Natural killer cell (primary cell): ENCODE measurements at regions not wholly inside any gene's neighbourhood (a gene's known extent, or its start where the extent isn't known, plus 50 kb on each side); places are given as distances from the start of the nearest gene placed in this dataset.
A peak's percentile ranks its signal among the peaks of the same experiment; 100 is the strongest.

Experiments used
- ATAC-seq, 3 donors: fragments of 150-1000 bp in 2 of 3; fragments of 200-7000 bp in 1 of 3; cut with Tn5 transposase; 1 replicate in 1 of 3; 2 replicates in 2 of 3; pipeline ENCODE4 v1.10.0; 2021; ENCODE audit warnings: mild to moderate bottlenecking in 2 of 3, moderate library complexity in 2 of 3
- DNase-seq, 2 donors: peaks; one replicate each; pipeline versions ENCODE4 v3.0.0 to v3.0.0-alpha.2; 2013 to 2021; ENCODE audit warnings: mixed read lengths in 1 of 2
- H3K27ac ChIP-seq: one replicate; pipeline ENCODE4 v1.5.1; 2013; ENCODE audit warnings: mild to moderate bottlenecking, low read length
- H3K27me3 ChIP-seq: one replicate; pipeline ENCODE4 v1.6.1; 2013; ENCODE audit warnings: low read length; ENCODE audit not compliant: control insufficient read depth, insufficient read depth
- H3K36me3 ChIP-seq: one replicate; pipeline ENCODE4 v1.6.1; 2013; ENCODE audit warnings: low read length; ENCODE audit not compliant: control insufficient read depth, insufficient read depth
- H3K4me1 ChIP-seq: one replicate; pipeline ENCODE4 v1.6.1; 2013; ENCODE audit warnings: low read length; ENCODE audit not compliant: control insufficient read depth, insufficient read depth
- H3K4me3 ChIP-seq: one replicate; pipeline ENCODE4 v1.5.1; 2013; ENCODE audit warnings: low read length
- H3K9me3 ChIP-seq: one replicate; pipeline ENCODE4 v1.6.1; 2013; ENCODE audit warnings: low read length; ENCODE audit not compliant: control insufficient read depth, insufficient read depth
- H3K27ac Mint-ChIP-seq, 2 donors: one replicate each; pipeline ENCODE4 v1.8.0; 2022; ENCODE audit warnings: mild to moderate bottlenecking in 2 of 2, mixed read lengths in 2 of 2, moderate library complexity in 1 of 2
- H3K27me3 Mint-ChIP-seq, 2 donors: one replicate each; pipeline ENCODE4 v1.8.0; 2022; ENCODE audit warnings: low read depth in 2 of 2, mixed read lengths in 2 of 2
- H3K36me3 Mint-ChIP-seq: one replicate; pipeline ENCODE4 v1.8.0; 2022; ENCODE audit warnings: mixed read lengths
- H3K4me1 Mint-ChIP-seq, 2 donors: one replicate each; pipeline ENCODE4 v1.8.0; 2022; ENCODE audit warnings: mixed read lengths in 2 of 2
- H3K4me3 Mint-ChIP-seq: one replicate; pipeline ENCODE4 v1.8.0; 2022; ENCODE audit warnings: mild to moderate bottlenecking, moderate library complexity, mixed read lengths
- H3K9me3 Mint-ChIP-seq, 2 donors: one replicate each; pipeline ENCODE4 v1.8.0; 2022; ENCODE audit warnings: mixed read lengths in 2 of 2
- WGBS: methylation state at CpG from one replicate; pipeline ENCODE4 v1.1.7; 2013; ENCODE audit warnings: missing lambda C conversion rate; ENCODE audit not compliant: insufficient coverage; 5-methylcytosine and 5-hydroxymethylcytosine counted together
- intact Hi-C: fragments of 100-400 bp; cut with micrococcal nuclease; formaldehyde crosslinking; loops from one replicate; pipeline ENCODE4 v1.14.2; 2022
- TF ChIP-seq, protein P1 (sequence below): fragments of 200-600 bp; IDR thresholded peaks from one replicate; pipeline ENCODE4 v1.8.0; 2022; ENCODE audit warnings: antibody characterized with exemption

DNA sequence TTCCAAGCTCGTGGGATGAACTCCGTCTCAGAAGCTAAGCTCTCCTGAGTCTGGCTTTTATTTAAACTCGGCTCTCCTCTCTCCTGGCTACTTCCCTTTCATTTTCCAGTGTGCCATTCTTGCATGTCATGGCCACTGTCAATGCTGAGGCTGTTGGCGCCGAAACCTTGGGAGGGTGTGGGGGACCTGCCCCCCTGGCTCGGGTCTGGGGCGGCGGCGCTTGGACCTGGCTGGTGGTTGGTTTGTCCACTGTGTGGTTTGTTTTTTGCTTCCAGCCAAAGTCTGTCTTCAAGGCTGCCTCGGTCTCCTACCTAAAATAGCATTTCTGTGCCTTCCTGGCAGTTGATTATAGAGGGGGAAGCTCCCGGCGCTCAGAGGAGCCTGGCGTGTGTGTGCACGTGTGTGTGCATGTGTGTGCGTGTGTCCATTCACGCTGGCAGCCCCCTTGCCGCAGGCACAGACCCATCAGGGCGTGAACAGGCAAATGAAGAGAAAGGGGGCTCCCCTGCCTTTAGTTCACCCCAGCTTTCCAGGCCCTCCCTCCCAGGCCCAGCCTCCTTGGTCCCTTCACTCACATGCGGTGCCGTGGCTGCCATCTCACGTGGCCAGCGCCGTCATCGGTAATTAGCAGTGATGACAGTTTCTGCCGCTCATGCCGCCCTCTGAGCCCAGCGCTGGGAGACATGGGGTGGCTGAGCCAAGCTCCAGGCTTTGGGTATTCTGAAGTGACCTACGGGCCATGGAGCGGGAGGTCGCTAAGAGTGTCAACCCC lies 179.9 kb downstream of the SEC14L1 start:
- no peak for ATAC-seq
- H3K9me3 ChIP-seq: no peaks in the 10 kb centered on the region
- Mint-ChIP-seq H3K4me1 (peaks cover 27 to 39% of the 10 kb centered on the region in 2 donors), H3K27ac (no peak overlapping the region), H3K9me3 (peaks cover 0 to 2% of the 10 kb centered on the region in 2 donors), H3K36me3 (no peaks in the 10 kb centered on the region), H3K27me3 (no peaks in the 10 kb centered on the region), H3K4me3 (no peak overlapping the region)
- peaks cover 66% of the 10 kb centered on the region for H3K4me1 ChIP-seq
- H3K27me3 ChIP-seq: no peaks in the 10 kb centered on the region
- 72% methylated on average over 30 of the region's 30 CpGs for WGBS
- no peak for DNase-seq
- no peaks in the 10 kb centered on the region for H3K36me3 ChIP-seq
- H3K27ac ChIP-seq: no peak overlapping the region
- H3K4me3 ChIP-seq: no peak overlapping the region
- TF ChIP-seq, protein P1, sequence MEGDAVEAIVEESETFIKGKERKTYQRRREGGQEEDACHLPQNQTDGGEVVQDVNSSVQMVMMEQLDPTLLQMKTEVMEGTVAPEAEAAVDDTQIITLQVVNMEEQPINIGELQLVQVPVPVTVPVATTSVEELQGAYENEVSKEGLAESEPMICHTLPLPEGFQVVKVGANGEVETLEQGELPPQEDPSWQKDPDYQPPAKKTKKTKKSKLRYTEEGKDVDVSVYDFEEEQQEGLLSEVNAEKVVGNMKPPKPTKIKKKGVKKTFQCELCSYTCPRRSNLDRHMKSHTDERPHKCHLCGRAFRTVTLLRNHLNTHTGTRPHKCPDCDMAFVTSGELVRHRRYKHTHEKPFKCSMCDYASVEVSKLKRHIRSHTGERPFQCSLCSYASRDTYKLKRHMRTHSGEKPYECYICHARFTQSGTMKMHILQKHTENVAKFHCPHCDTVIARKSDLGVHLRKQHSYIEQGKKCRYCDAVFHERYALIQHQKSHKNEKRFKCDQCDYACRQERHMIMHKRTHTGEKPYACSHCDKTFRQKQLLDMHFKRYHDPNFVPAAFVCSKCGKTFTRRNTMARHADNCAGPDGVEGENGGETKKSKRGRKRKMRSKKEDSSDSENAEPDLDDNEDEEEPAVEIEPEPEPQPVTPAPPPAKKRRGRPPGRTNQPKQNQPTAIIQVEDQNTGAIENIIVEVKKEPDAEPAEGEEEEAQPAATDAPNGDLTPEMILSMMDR: no peak
- intact Hi-C loops: loop anchor here (10.0 kb wide), 1 partner anchor 344 kb away; no protein-coding TSS in a partner anchor

- H3K27ac ChIP-seq: no peak overlapping the region
Measured at GRCh38 chr17:77321649-77322513, 181.1 kb downstream of the SEC14L1 start.

GRCh38 chr17:77322514-77323412 lies 182.0 kb downstream of the SEC14L1 start:
- Mint-ChIP-seq H3K27ac (peak overlapping the region in 1 of 2 donors; percentile 95), H3K27me3 (no peaks in the 10 kb centered on the region), H3K4me3 (no peak overlapping the region), H3K9me3 (peaks cover 0 to 2% of the 10 kb centered on the region in 2 donors), H3K4me1 (peaks cover 37 to 44% of the 10 kb centered on the region in 2 donors), H3K36me3 (no peaks in the 10 kb centered on the region)
- DNase-seq: no peak
- Histone ChIP-seq H3K27me3 (no peaks in the 10 kb centered on the region), H3K36me3 (no peaks in the 10 kb centered on the region), H3K27ac (peak overlapping the region; percentile 70), H3K4me3 (peak overlapping the region; percentile 26), H3K4me1 (peaks cover 83% of the 10 kb centered on the region), H3K9me3 (no peaks in the 10 kb centered on the region)
- no peak for ATAC-seq
- TF ChIP-seq, protein P1: no peak
- 76% methylated on average over 32 of the region's 32 CpGs for WGBS
- intact Hi-C loops: loop anchor here (10.0 kb wide), 1 partner anchor 342 kb away; no protein-coding TSS in a partner anchor

More at GRCh38 chr17:77321649-77322513, 181.1 kb downstream of the SEC14L1 start:
- no peak overlapping the region for H3K27ac Mint-ChIP-seq
- ATAC-seq (no peak), DNase-seq (no peak)
- whole genome bisulfite sequencing: 83% methylated on average over 35 of the region's 35 CpGs
- no peak overlapping the region for H3K4me3 Mint-ChIP-seq
- H3K9me3 Mint-ChIP-seq: peaks cover 0 to 2% of the 10 kb centered on the region in 2 donors
- H3K4me1 Mint-ChIP-seq: peaks cover 37 to 47% of the 10 kb centered on the region in 2 donors
- Histone ChIP-seq H3K9me3 (no peaks in the 10 kb centered on the region), H3K36me3 (no peaks in the 10 kb centered on the region), H3K4me1 (peaks cover 74% of the 10 kb centered on the region), H3K4me3 (no peak overlapping the region), H3K27me3 (no peaks in the 10 kb centered on the region)
- H3K36me3 Mint-ChIP-seq: no peaks in the 10 kb centered on the region
- TF ChIP-seq, protein P1: no peak
- intact Hi-C loops: loop anchor here (10.0 kb wide), 1 partner anchor 343 kb away; no protein-coding TSS in a partner anchor
- H3K27me3 Mint-ChIP-seq: no peaks in the 10 kb centered on the region
